ENCODE measurements at regions not wholly inside any gene's neighbourhood (a gene's known extent, or its start where the extent isn't known, plus 50 kb on each side); places are given as distances from the start of the nearest gene placed in this dataset.

DNA sequence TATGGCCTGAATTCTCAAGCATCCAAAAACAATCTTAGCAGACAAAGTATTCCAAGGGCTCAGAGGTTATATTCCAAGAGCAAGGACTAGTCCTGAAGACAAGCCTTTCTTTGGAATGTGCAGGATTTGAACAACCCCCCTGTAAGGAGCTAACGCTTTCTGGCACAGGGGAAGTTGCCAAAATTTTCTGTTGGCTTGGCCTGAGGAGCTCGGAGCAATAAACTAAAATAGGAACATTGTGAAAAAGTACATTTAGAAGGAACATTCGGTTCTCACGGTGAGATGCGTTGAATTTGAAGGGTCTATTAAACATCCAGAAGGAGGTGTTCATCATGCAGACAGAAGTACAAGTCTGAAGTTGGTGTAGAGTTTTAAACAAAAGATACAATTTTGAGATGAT is 1030.5 kb upstream of the CELF2 start:
- TF ChIP-seq POLR2AphosphoS5 (IDR thresholded peaks at IDR 0.05) (peak; percentile 50 to 71 (median 66)), POLR2A (IDR thresholded peaks at IDR 0.05) (no peak), EP300 (IDR thresholded peaks at IDR 0.05) (peak; percentile 46 to 91 (median 68))
- TF ChIP-seq, protein P1, sequence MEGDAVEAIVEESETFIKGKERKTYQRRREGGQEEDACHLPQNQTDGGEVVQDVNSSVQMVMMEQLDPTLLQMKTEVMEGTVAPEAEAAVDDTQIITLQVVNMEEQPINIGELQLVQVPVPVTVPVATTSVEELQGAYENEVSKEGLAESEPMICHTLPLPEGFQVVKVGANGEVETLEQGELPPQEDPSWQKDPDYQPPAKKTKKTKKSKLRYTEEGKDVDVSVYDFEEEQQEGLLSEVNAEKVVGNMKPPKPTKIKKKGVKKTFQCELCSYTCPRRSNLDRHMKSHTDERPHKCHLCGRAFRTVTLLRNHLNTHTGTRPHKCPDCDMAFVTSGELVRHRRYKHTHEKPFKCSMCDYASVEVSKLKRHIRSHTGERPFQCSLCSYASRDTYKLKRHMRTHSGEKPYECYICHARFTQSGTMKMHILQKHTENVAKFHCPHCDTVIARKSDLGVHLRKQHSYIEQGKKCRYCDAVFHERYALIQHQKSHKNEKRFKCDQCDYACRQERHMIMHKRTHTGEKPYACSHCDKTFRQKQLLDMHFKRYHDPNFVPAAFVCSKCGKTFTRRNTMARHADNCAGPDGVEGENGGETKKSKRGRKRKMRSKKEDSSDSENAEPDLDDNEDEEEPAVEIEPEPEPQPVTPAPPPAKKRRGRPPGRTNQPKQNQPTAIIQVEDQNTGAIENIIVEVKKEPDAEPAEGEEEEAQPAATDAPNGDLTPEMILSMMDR (IDR thresholded peaks at IDR 0.05) = no peak
